HL-60 (cell line): ENCODE measurements at regions not wholly inside any gene's neighbourhood (a gene's known extent, or its start where the extent isn't known, plus 50 kb on each side); places are given as distances from the start of the nearest gene placed in this dataset.

Experiments
- DNase-seq, 2 experiments: peaks; one replicate each; pipeline ENCODE4 v3.0.0-alpha.2; 2010 to 2020; ENCODE audit warnings: low read depth in 1 of 2, low spot score in 1 of 2
- H3K27ac ChIP-seq: fragments of 250-450 bp; sonication (Bioruptor Pico); replicated peaks from 2 replicates; pipeline ENCODE4 v1.5.1; 2020; ENCODE audit warnings: mild to moderate bottlenecking, moderate library complexity
- H3K27me3 ChIP-seq: fragments of 250-450 bp; sonication (Bioruptor Pico); 2 replicates; pipeline ENCODE4 v1.5.1; 2021; ENCODE audit warnings: mild to moderate bottlenecking, moderate library complexity; ENCODE audit not compliant: insufficient read depth, poor library complexity, severe bottlenecking
- H3K4me3 ChIP-seq: replicated peaks from 2 replicates; pipeline ENCODE4 v1.5.1; 2011; ENCODE audit warnings: mild to moderate bottlenecking, control low read depth, low read length; ENCODE audit not compliant: insufficient read depth
- CTCF ChIP-seq: IDR thresholded peaks from one replicate; pipeline ENCODE4 v1.5.1; 2011; ENCODE audit warnings: low read length, control low read depth, inconsistent platforms; ENCODE audit not compliant: insufficient read depth
- GABPA ChIP-seq: IDR thresholded peaks from 2 replicates; pipeline ENCODE4 v1.6.1; 2012; ENCODE audit warnings: low read depth
- POLR2AphosphoS5 ChIP-seq: IDR thresholded peaks from 2 replicates; pipeline ENCODE4 v1.6.1; 2012; ENCODE audit warnings: low read depth
- REST ChIP-seq: IDR thresholded peaks from 2 replicates; pipeline ENCODE4 v1.6.1; 2012; ENCODE audit warnings: low read depth; ENCODE audit not compliant: insufficient replicate concordance
- SPI1 ChIP-seq: IDR thresholded peaks from 2 replicates; pipeline ENCODE4 v1.6.1; 2012; ENCODE audit warnings: low read depth, mild to moderate bottlenecking, borderline replicate concordance

GRCh38 chr20:24862186-24862585 lies 86.9 kb upstream of the CST7 start:
- H3K27ac ChIP-seq, result no peak overlapping the region
- no peak for DNase-seq
- no peaks in the 10 kb centered on the region for H3K27me3 ChIP-seq
- TF ChIP-seq GABPA, result no peak
- TF ChIP-seq CTCF, result no peak
- TF ChIP-seq POLR2AphosphoS5, result no peak
- no peak for TF ChIP-seq SPI1
- TF ChIP-seq REST, result no peak
- H3K4me3 ChIP-seq, result no peak overlapping the region

- Histone ChIP-seq H3K27me3 (no peaks in the 10 kb centered on the region), H3K27ac (no peak overlapping the region), H3K4me3 (no peak overlapping the region)
- DNase-seq, result no peak
- no peak for TF ChIP-seq GABPA
- no peak for TF ChIP-seq POLR2AphosphoS5
- TF ChIP-seq REST, result no peak
- no peak for TF ChIP-seq CTCF
- TF ChIP-seq SPI1, result no peak
These were observed 86.5 kb upstream of the CST7 start for GRCh38 chr20:24862606-24863005.

GRCh38 chr20:24863356-24863755 lies 85.7 kb upstream of the CST7 start:
- Histone ChIP-seq H3K27ac (no peak overlapping the region), H3K27me3 (no peaks in the 10 kb centered on the region), H3K4me3 (no peak overlapping the region)
- DNase-seq, result no peak
- no peak for TF ChIP-seq GABPA
- no peak for TF ChIP-seq SPI1
- no peak for TF ChIP-seq REST
- no peak for TF ChIP-seq CTCF
- no peak for TF ChIP-seq POLR2AphosphoS5
